ENCODE measurements at regions not wholly inside any gene's neighbourhood (a gene's known extent, or its start where the extent isn't known, plus 50 kb on each side); places are given as distances from the start of the nearest gene placed in this dataset.

DNA sequence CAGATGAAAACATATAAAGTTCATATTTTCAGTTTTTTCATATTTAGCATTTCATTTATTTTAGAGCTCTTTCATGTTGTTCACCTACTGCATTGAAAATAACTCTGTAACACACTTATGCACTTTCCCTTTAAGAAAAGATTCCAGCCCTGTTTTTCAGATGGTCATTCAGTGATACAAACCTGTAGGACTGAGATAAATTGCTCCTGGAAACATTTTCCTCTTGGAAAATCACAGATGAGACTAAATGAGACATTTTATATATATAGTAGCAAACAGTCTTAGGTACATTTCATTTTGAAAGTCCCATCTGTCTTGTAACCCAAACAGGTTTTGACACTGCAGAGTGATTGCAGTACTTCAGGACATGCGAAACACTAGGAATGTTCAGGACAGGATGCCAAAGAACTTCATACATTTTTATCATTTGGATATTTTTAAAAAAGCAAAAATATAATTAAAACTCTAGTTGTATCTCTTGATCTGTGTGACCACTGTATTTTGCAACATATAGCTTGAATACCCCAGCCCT lies 412.4 kb downstream of the MTX2 start:
- BruUV-seq (replicated peaks), result no TSS peak
- TF ChIP-seq, protein P1, sequence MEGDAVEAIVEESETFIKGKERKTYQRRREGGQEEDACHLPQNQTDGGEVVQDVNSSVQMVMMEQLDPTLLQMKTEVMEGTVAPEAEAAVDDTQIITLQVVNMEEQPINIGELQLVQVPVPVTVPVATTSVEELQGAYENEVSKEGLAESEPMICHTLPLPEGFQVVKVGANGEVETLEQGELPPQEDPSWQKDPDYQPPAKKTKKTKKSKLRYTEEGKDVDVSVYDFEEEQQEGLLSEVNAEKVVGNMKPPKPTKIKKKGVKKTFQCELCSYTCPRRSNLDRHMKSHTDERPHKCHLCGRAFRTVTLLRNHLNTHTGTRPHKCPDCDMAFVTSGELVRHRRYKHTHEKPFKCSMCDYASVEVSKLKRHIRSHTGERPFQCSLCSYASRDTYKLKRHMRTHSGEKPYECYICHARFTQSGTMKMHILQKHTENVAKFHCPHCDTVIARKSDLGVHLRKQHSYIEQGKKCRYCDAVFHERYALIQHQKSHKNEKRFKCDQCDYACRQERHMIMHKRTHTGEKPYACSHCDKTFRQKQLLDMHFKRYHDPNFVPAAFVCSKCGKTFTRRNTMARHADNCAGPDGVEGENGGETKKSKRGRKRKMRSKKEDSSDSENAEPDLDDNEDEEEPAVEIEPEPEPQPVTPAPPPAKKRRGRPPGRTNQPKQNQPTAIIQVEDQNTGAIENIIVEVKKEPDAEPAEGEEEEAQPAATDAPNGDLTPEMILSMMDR (conservative IDR thresholded peaks at IDR 0.05; ENCODE audit: low read depth, low read length), result no peak
- no peak for TF ChIP-seq EZH2 (IDR thresholded peaks at IDR 0.05; ENCODE audit: borderline replicate concordance, low read depth, low read length, poor library complexity, severe bottlenecking)
- Histone ChIP-seq H3K4me3 (ENCODE audit: low read depth, low read length, poor library complexity, severe bottlenecking) (no peak overlapping the region), H3K27me3 (replicated peaks; ENCODE audit: insufficient read depth, low read depth, low read length, poor library complexity) (no peaks in the 10 kb centered on the region), H3K36me3 (ENCODE audit: insufficient read depth, low read length, poor library complexity, severe bottlenecking) (no peaks in the 10 kb centered on the region), H3K4me1 (ENCODE audit: insufficient read depth, low read length, poor library complexity, severe bottlenecking) (peaks cover 94% of the 10 kb centered on the region), H3K9me3 (ENCODE audit: low read depth, low read length, poor library complexity, severe bottlenecking) (no peaks in the 10 kb centered on the region), H3K27ac (ENCODE audit: low read depth, low read length, poor library complexity, severe bottlenecking) (peak overlapping the region; percentile 91)
- no peak for DNase-seq (ENCODE audit: low spot score)
- intact Hi-C loops (cut with micrococcal nuclease; ENCODE audit: unreplicated experiment), result no loop called here
- ChIA-PET POLR2A (ENCODE audit: low non-redundant PET) (interaction anchor here (0.8 kb wide), 1 partner anchor 26 kb away, joined by 3 read pairs; no protein-coding TSS in a partner anchor), CTCF (interaction anchor here (0.5 to 1.1 kb wide), 4 partner anchors 15 to 467 kb away, joined by 3 to 6 read pairs (median 3); no protein-coding TSS in a partner anchor)

DNA sequence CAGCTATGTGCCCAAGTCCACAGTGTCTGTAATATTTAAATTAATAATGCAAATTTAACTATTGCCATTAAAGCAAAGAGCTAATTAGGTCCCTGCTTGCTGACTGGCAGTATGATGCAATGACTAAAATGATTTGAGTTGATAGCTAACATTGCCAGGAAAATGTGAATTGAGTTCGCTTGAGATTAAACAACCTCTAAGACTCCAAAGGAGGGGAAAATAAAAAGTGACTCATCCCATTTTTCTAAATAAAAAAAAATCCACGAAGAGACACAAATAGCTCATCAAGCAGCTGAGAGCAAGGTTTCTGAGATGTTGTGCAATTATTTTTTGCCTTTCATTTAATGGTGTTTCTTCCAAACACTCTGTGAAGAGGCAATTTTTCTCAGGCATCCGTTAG lies 413.0 kb downstream of the MTX2 start:
- ChIA-PET CTCF (interaction anchor here (0.6 to 1.1 kb wide), 2 partner anchors 28 to 467 kb away, joined by 3 read pairs; no protein-coding TSS in a partner anchor), POLR2A (ENCODE audit: low non-redundant PET) (interaction anchor here (0.8 kb wide), 1 partner anchor 26 kb away, joined by 3 read pairs; no protein-coding TSS in a partner anchor)
- Histone ChIP-seq H3K27ac (ENCODE audit: low read depth, low read length, poor library complexity, severe bottlenecking) (peak overlapping the region; percentile 91), H3K4me3 (ENCODE audit: low read depth, low read length, poor library complexity, severe bottlenecking) (no peak overlapping the region), H3K27me3 (replicated peaks; ENCODE audit: insufficient read depth, low read depth, low read length, poor library complexity) (no peaks in the 10 kb centered on the region), H3K4me1 (ENCODE audit: insufficient read depth, low read length, poor library complexity, severe bottlenecking) (peaks cover 92% of the 10 kb centered on the region), H3K36me3 (ENCODE audit: insufficient read depth, low read length, poor library complexity, severe bottlenecking) (no peaks in the 10 kb centered on the region), H3K9me3 (ENCODE audit: low read depth, low read length, poor library complexity, severe bottlenecking) (no peaks in the 10 kb centered on the region)
- DNase-seq (ENCODE audit: low spot score), result peak; percentile 77
- no TSS peak for BruUV-seq (replicated peaks)
- intact Hi-C loops (cut with micrococcal nuclease; ENCODE audit: unreplicated experiment), result no loop called here
- TF ChIP-seq, protein P1 (conservative IDR thresholded peaks at IDR 0.05; ENCODE audit: low read depth, low read length), result no peak
- TF ChIP-seq EZH2 (IDR thresholded peaks at IDR 0.05; ENCODE audit: borderline replicate concordance, low read depth, low read length, poor library complexity, severe bottlenecking), result no peak

DNA sequence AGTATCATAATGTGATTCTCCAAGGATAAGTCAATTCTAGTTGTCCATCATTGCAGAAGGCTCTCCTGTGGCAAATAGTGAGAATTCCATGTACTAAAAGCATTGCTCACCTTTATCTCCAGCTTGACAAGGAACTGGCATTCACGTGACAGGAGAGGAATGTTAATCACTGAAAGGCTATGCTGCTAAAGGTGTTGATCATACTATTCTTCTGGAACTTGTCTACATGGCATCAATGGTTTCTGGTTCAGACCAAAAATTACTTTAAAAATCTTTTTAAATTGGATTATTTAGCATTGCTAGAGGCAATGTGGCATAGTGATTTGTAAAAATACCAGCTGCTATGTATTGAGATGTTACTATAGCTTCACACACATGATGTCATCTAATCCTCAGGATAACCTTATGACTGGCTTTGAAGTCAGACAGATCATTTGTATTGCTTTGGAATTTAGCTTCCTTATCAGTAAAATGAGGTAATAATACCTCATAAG lies 414.4 kb downstream of the MTX2 start:
- Histone ChIP-seq H3K4me3 (ENCODE audit: low read depth, low read length, poor library complexity, severe bottlenecking) (no peak overlapping the region), H3K9me3 (ENCODE audit: low read depth, low read length, poor library complexity, severe bottlenecking) (no peaks in the 10 kb centered on the region), H3K27me3 (replicated peaks; ENCODE audit: insufficient read depth, low read depth, low read length, poor library complexity) (no peaks in the 10 kb centered on the region), H3K36me3 (ENCODE audit: insufficient read depth, low read length, poor library complexity, severe bottlenecking) (no peaks in the 10 kb centered on the region), H3K4me1 (ENCODE audit: insufficient read depth, low read length, poor library complexity, severe bottlenecking) (peaks cover 92% of the 10 kb centered on the region), H3K27ac (ENCODE audit: low read depth, low read length, poor library complexity, severe bottlenecking) (peak overlapping the region; percentile 6)
- TF ChIP-seq, protein P1 (conservative IDR thresholded peaks at IDR 0.05; ENCODE audit: low read depth, low read length), result no peak
- TF ChIP-seq EZH2 (IDR thresholded peaks at IDR 0.05; ENCODE audit: borderline replicate concordance, low read depth, low read length, poor library complexity, severe bottlenecking), result no peak
- BruUV-seq (replicated peaks), result no TSS peak
- DNase-seq (ENCODE audit: low spot score), result no peak
- POLR2A ChIA-PET (ENCODE audit: low non-redundant PET), result interaction anchor here (0.7 kb wide), 1 partner anchor 21 kb away, joined by 3 read pairs; no protein-coding TSS in a partner anchor
- CTCF ChIA-PET, result interaction anchor here (0.6 kb wide), 1 partner anchor 28 kb away, joined by 3 read pairs; no protein-coding TSS in a partner anchor
- intact Hi-C loops (cut with micrococcal nuclease; ENCODE audit: unreplicated experiment), result no loop called here
